ENCODE measurements at regions not wholly inside any gene's neighbourhood (a gene's known extent, or its start where the extent isn't known, plus 50 kb on each side); places are given as distances from the start of the nearest gene placed in this dataset.

- TF ChIP-seq ZMIZ1 (IDR thresholded peaks at IDR 0.05; ENCODE audit: low read depth in 2 of 2, low read length in 2 of 2) (no peak), TEAD2 (tag; IDR thresholded peaks at IDR 0.05) (no peak), CREM (IDR thresholded peaks at IDR 0.05; ENCODE audit: low read depth) (no peak), PBX2 (CRISPR knock-in tag; IDR thresholded peaks at IDR 0.05; ENCODE audit: low read depth) (no peak), PBX2 (tag; conservative IDR thresholded peaks at IDR 0.05; ENCODE audit: low read depth) (peak; percentile 72), ZNF384 (IDR thresholded peaks at IDR 0.05; ENCODE audit: low read depth, low read length) (no peak), XRCC4 (IDR thresholded peaks at IDR 0.05; ENCODE audit: extremely low read depth, insufficient read depth, insufficient read length) (no peak), NCOR1 (IDR thresholded peaks at IDR 0.05) (peak; percentile 76), ZNF766 (CRISPR knock-in tag; conservative IDR thresholded peaks at IDR 0.05) (no peak), POLR2B (IDR thresholded peaks at IDR 0.05; ENCODE audit: low read depth, partially characterized antibody) (no peak), EZH2 (IDR thresholded peaks at IDR 0.05; ENCODE audit: borderline replicate concordance, low read depth, low read length) (0 out of 2 replicates have a peak, but pooled peaks have one; percentile 42), RFX1 (IDR thresholded peaks at IDR 0.05) (no peak), ZNF316 (IDR thresholded peaks at IDR 0.05) (no peak), TGIF2 (CRISPR knock-in tag; IDR thresholded peaks at IDR 0.05) (no peak), ZNF41 (CRISPR knock-in tag; conservative IDR thresholded peaks at IDR 0.05) (no peak), GABPB2 (CRISPR knock-in tag; conservative IDR thresholded peaks at IDR 0.05) (no peak), FIP1L1 (IDR thresholded peaks at IDR 0.05; ENCODE audit: low read depth, low read length, poor library complexity, severe bottlenecking) (no peak)
- TF ChIP-seq, protein P1, sequence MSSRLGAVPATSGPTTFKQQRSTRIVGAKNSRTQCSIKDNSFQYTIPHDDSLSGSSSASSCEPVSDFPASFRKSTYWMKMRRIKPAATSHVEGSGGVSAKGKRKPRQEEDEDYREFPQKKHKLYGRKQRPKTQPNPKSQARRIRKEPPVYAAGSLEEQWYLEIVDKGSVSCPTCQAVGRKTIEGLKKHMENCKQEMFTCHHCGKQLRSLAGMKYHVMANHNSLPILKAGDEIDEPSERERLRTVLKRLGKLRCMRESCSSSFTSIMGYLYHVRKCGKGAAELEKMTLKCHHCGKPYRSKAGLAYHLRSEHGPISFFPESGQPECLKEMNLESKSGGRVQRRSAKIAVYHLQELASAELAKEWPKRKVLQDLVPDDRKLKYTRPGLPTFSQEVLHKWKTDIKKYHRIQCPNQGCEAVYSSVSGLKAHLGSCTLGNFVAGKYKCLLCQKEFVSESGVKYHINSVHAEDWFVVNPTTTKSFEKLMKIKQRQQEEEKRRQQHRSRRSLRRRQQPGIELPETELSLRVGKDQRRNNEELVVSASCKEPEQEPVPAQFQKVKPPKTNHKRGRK (tag; IDR thresholded peaks at IDR 0.05), result no peak
- TF ChIP-seq, protein P2, sequence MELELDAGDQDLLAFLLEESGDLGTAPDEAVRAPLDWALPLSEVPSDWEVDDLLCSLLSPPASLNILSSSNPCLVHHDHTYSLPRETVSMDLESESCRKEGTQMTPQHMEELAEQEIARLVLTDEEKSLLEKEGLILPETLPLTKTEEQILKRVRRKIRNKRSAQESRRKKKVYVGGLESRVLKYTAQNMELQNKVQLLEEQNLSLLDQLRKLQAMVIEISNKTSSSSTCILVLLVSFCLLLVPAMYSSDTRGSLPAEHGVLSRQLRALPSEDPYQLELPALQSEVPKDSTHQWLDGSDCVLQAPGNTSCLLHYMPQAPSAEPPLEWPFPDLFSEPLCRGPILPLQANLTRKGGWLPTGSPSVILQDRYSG (tag; conservative IDR thresholded peaks at IDR 0.05; ENCODE audit: low read depth), result no peak
- TF ChIP-seq, protein P3, sequence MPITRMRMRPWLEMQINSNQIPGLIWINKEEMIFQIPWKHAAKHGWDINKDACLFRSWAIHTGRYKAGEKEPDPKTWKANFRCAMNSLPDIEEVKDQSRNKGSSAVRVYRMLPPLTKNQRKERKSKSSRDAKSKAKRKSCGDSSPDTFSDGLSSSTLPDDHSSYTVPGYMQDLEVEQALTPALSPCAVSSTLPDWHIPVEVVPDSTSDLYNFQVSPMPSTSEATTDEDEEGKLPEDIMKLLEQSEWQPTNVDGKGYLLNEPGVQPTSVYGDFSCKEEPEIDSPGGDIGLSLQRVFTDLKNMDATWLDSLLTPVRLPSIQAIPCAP (CRISPR knock-in tag; IDR thresholded peaks at IDR 0.05; ENCODE audit: borderline replicate concordance), result no peak
Observed at GRCh38 chr22:19582033-19582693, 58.0 kb upstream of the CLDN5 start (continued).
